ENCODE measurements at regions not wholly inside any gene's neighbourhood (a gene's known extent, or its start where the extent isn't known, plus 50 kb on each side); places are given as distances from the start of the nearest gene placed in this dataset.

- intact Hi-C loops (cut with micrococcal nuclease), result no loop called here
- no peak overlapping the region for H3K27ac Mint-ChIP-seq
- no peaks in the 10 kb centered on the region for H3K27me3 Mint-ChIP-seq
- ChIA-PET CTCF (no interaction called here), POLR2A (no interaction called here)
- no peaks in the 10 kb centered on the region for H3K36me3 Mint-ChIP-seq (ENCODE audit: low read depth)
- no peak for TF ChIP-seq CTCF (IDR thresholded peaks at IDR 0.05)
- DNase-seq, result no peak
- peaks cover 13% of the 10 kb centered on the region for H3K4me1 Mint-ChIP-seq
- ATAC-seq (ENCODE audit: low read depth), result no peak
- peaks cover 11% of the 10 kb centered on the region for H3K9me3 Mint-ChIP-seq
- no peak overlapping the region for H3K4me3 Mint-ChIP-seq
Measured at GRCh38 chr2:12196495-12196894, 450.1 kb downstream of the LPIN1 start.

GRCh38 chr2:12197133-12197532 is 450.7 kb downstream of the LPIN1 start:
- peaks cover 11% of the 10 kb centered on the region for H3K9me3 Mint-ChIP-seq
- peaks cover 13% of the 10 kb centered on the region for H3K4me1 Mint-ChIP-seq
- no peak for TF ChIP-seq CTCF (IDR thresholded peaks at IDR 0.05)
- no peak for ATAC-seq (ENCODE audit: low read depth)
- ChIA-PET POLR2A (no interaction called here), CTCF (no interaction called here)
- no peak overlapping the region for H3K27ac Mint-ChIP-seq
- H3K27me3 Mint-ChIP-seq, result no peaks in the 10 kb centered on the region
- intact Hi-C loops (cut with micrococcal nuclease), result no loop called here
- H3K4me3 Mint-ChIP-seq, result no peak overlapping the region
- no peak for DNase-seq
- no peaks in the 10 kb centered on the region for H3K36me3 Mint-ChIP-seq (ENCODE audit: low read depth)

GRCh38 chr2:12199491-12200211 is 453.2 kb downstream of the LPIN1 start:
- Mint-ChIP-seq H3K27ac (no peak overlapping the region), H3K27me3 (no peaks in the 10 kb centered on the region), H3K9me3 (peaks cover 10% of the 10 kb centered on the region), H3K36me3 (ENCODE audit: low read depth) (no peaks in the 10 kb centered on the region), H3K4me1 (peaks cover 5% of the 10 kb centered on the region), H3K4me3 (no peak overlapping the region)
- ChIA-PET POLR2A (interaction anchor here (0.6 kb wide), 1 partner anchor 254 kb away, joined by 4 read pairs; no protein-coding TSS in a partner anchor), CTCF (no interaction called here)
- intact Hi-C loops (cut with micrococcal nuclease), result no loop called here
- no peak for TF ChIP-seq CTCF (IDR thresholded peaks at IDR 0.05)
- ATAC-seq (ENCODE audit: low read depth) (no peak), DNase-seq (no peak)

- DNase-seq, result no peak
- no peak overlapping the region for H3K27ac Mint-ChIP-seq
- ATAC-seq (ENCODE audit: low read depth), result no peak
- no peak for TF ChIP-seq CTCF (IDR thresholded peaks at IDR 0.05)
- H3K36me3 Mint-ChIP-seq (ENCODE audit: low read depth), result no peaks in the 10 kb centered on the region
- intact Hi-C loops (cut with micrococcal nuclease), result no loop called here
- H3K9me3 Mint-ChIP-seq, result peaks cover 18% of the 10 kb centered on the region
- no peak overlapping the region for H3K4me3 Mint-ChIP-seq
- ChIA-PET CTCF (no interaction called here), POLR2A (no interaction called here)
- H3K4me1 Mint-ChIP-seq, result peaks cover 5% of the 10 kb centered on the region
- no peaks in the 10 kb centered on the region for H3K27me3 Mint-ChIP-seq
Measured at GRCh38 chr2:12201369-12201768, 454.9 kb downstream of the LPIN1 start.

- H3K4me1 Mint-ChIP-seq, result peaks cover 5% of the 10 kb centered on the region
- peaks cover 14% of the 10 kb centered on the region for H3K9me3 Mint-ChIP-seq
- no peaks in the 10 kb centered on the region for H3K36me3 Mint-ChIP-seq (ENCODE audit: low read depth)
- H3K27ac Mint-ChIP-seq, result no peak overlapping the region
- DNase-seq (no peak), ATAC-seq (ENCODE audit: low read depth) (no peak)
- CTCF ChIA-PET, result no interaction called here
- no peak for TF ChIP-seq CTCF (IDR thresholded peaks at IDR 0.05)
- no peaks in the 10 kb centered on the region for H3K27me3 Mint-ChIP-seq
- H3K4me3 Mint-ChIP-seq, result no peak overlapping the region
- intact Hi-C loops (cut with micrococcal nuclease), result no loop called here
- POLR2A ChIA-PET, result no interaction called here
Measured at GRCh38 chr2:12202313-12203075, 456.1 kb downstream of the LPIN1 start.
